ENCODE measurements at regions not wholly inside any gene's neighbourhood (a gene's known extent, or its start where the extent isn't known, plus 50 kb on each side); places are given as distances from the start of the nearest gene placed in this dataset.

DNA sequence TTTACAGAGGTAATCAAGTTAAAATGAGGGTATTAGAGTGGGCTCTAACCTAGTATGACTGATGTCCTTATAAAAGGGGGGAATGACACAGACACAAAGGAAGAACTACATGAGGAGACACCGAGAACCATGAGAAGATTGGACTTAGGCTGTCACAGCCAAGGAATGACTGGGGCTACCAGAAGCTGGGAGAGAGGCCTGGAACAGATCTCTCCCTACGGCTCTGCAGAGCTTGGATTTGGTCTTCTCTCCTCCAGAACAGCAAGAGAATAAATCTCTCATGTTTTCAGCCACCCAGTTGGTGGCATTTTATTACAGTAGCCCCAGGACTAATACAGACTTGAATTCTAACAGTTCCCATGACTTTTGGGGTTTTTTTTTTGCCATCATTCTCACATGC is 110.8 kb downstream of the PSMG1 start:
- Histone ChIP-seq H3K4me2 (ENCODE audit: insufficient read depth, insufficient read length, low read length) (no peak overlapping the region), H3K23me2 (ENCODE audit: insufficient read length, low read depth, low read length, poor library complexity, severe bottlenecking) (no peaks in the 10 kb centered on the region), H2AFZ (ENCODE audit: low read length) (no peak overlapping the region), H3K27me3 (ENCODE audit: insufficient read depth, low read length) (0 out of 2 replicates have a peak, but pooled peaks cover 2% of the 10 kb centered on the region), H2BK15ac (ENCODE audit: low read depth, low read length) (no peak overlapping the region), H2BK12ac (ENCODE audit: insufficient read length, low read depth, low read length) (no peak overlapping the region), H3K9ac (ENCODE audit: extremely low read depth, insufficient read length, low read length) (no peak overlapping the region), H3K56ac (ENCODE audit: insufficient read length, low read depth, low read length) (no peak overlapping the region), H3K4ac (ENCODE audit: low read depth, low read length) (no peak overlapping the region), H3K14ac (ENCODE audit: insufficient read depth, low read length) (no peak overlapping the region), H2BK20ac (ENCODE audit: low read depth, low read length, poor library complexity, severe bottlenecking) (no peak overlapping the region), H4K8ac (replicated peaks; ENCODE audit: insufficient read length, low read depth, low read length) (no peak overlapping the region), H3K79me1 (ENCODE audit: insufficient read depth, low read depth, low read length, poor library complexity, severe bottlenecking) (no peaks in the 10 kb centered on the region), H3T11ph (ENCODE audit: low read length) (no peak overlapping the region), H3K4me1 (ENCODE audit: insufficient read depth, low read length) (no peaks in the 10 kb centered on the region), H3K9me3 (ENCODE audit: control insufficient read depth, low read depth, low read length) (peaks cover 5% of the 10 kb centered on the region), H3K27ac (ENCODE audit: insufficient read length, low read depth, low read length) (no peak overlapping the region), H3K79me2 (ENCODE audit: insufficient read depth, low read length) (no peaks in the 10 kb centered on the region), H4K20me1 (ENCODE audit: control insufficient read depth, insufficient read depth, insufficient read length) (no peaks in the 10 kb centered on the region), H2BK5ac (ENCODE audit: insufficient read length, low read length) (no peak overlapping the region), H4K91ac (ENCODE audit: insufficient read length, low read depth, low read length) (no peak overlapping the region), H4K5ac (ENCODE audit: insufficient read length, low read depth, low read length) (no peak overlapping the region), H3K23ac (ENCODE audit: insufficient read length, low read depth, low read length) (no peak overlapping the region), H2AK5ac (ENCODE audit: insufficient read length, low read length) (no peak overlapping the region), H3K18ac (ENCODE audit: insufficient read length, low read depth, low read length) (no peak overlapping the region), H2BK120ac (ENCODE audit: low read depth, low read length, poor library complexity, severe bottlenecking) (no peak overlapping the region)
- WGBS (ENCODE audit: extremely low coverage, insufficient read length, low lambda C conversion rate), result no CpG with 5 or more reads among the region's 2 CpGs
- no peak for DNase-seq
- peaks cover 13 to 32% of the 10 kb centered on the region in 2 experiments for H3K4me1 Mint-ChIP-seq
- H3K27ac Mint-ChIP-seq, result no peak overlapping the region
- TF ChIP-seq CTCF (conservative IDR thresholded peaks at IDR 0.05), result no peak
- peaks cover 62% of the 10 kb centered on the region for H3K27me3 Mint-ChIP-seq (ENCODE audit: low read depth)
- no peak overlapping the region for H3K4me3 Mint-ChIP-seq
- peaks cover 28 to 30% of the 10 kb centered on the region in 2 experiments for H3K9me3 Mint-ChIP-seq
- peaks cover 2 to 12% (median 9%) of the 10 kb centered on the region in 3 experiments; a peak in 6 of 7 replicates for H3K36me3 Mint-ChIP-seq (ENCODE audit: insufficient read depth in 1 of 3, low read depth in 3 of 3)
